ENCODE measurements at regions not wholly inside any gene's neighbourhood (a gene's known extent, or its start where the extent isn't known, plus 50 kb on each side); places are given as distances from the start of the nearest gene placed in this dataset.

GRCh38 chr12:74614426-74614825 lies 76.8 kb downstream of the ATXN7L3B start:
- TF ChIP-seq EZH2 (IDR thresholded peaks at IDR 0.05; ENCODE audit: borderline replicate concordance, low read depth, low read length, severe bottlenecking), result no peak
- TF ChIP-seq, protein P1, sequence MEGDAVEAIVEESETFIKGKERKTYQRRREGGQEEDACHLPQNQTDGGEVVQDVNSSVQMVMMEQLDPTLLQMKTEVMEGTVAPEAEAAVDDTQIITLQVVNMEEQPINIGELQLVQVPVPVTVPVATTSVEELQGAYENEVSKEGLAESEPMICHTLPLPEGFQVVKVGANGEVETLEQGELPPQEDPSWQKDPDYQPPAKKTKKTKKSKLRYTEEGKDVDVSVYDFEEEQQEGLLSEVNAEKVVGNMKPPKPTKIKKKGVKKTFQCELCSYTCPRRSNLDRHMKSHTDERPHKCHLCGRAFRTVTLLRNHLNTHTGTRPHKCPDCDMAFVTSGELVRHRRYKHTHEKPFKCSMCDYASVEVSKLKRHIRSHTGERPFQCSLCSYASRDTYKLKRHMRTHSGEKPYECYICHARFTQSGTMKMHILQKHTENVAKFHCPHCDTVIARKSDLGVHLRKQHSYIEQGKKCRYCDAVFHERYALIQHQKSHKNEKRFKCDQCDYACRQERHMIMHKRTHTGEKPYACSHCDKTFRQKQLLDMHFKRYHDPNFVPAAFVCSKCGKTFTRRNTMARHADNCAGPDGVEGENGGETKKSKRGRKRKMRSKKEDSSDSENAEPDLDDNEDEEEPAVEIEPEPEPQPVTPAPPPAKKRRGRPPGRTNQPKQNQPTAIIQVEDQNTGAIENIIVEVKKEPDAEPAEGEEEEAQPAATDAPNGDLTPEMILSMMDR (IDR thresholded peaks at IDR 0.05; ENCODE audit: borderline replicate concordance, extremely low read depth, low read length, poor library complexity, severe bottlenecking), result no peak

All from DND-41 (cell line).